Lower lobe of right lung (tissue), 2 donors: ENCODE measurements at regions not wholly inside any gene's neighbourhood (a gene's known extent, or its start where the extent isn't known, plus 50 kb on each side); places are given as distances from the start of the nearest gene placed in this dataset.

Source experiments
- ATAC-seq, 2 donors: fragments of 200-7000 bp; cut with Tn5 transposase; one replicate each; pipeline ENCODE4 v1.9.1; 2020 to 2022; ENCODE audit warnings: mild to moderate bottlenecking in 2 of 2, moderate library complexity in 2 of 2
- DNase-seq: peaks from one replicate; pipeline ENCODE4 v3.0.0-alpha.2; 2020
- H3K27ac ChIP-seq: fragments of 200-600 bp; one replicate; pipeline ENCODE4 v1.8.0; 2022
- H3K27me3 ChIP-seq: fragments of 200-600 bp; one replicate; pipeline ENCODE4 v1.8.0; 2022; ENCODE audit warnings: low read depth
- H3K36me3 ChIP-seq: fragments of 200-600 bp; one replicate; pipeline ENCODE4 v1.8.0; 2022; ENCODE audit warnings: mild to moderate bottlenecking
- H3K4me1 ChIP-seq: fragments of 200-600 bp; one replicate; pipeline ENCODE4 v1.8.0; 2022
- H3K4me3 ChIP-seq: fragments of 200-600 bp; one replicate; pipeline ENCODE4 v1.8.0; 2022; ENCODE audit warnings: mild to moderate bottlenecking
- H3K9me3 ChIP-seq: fragments of 200-600 bp; one replicate; pipeline ENCODE4 v1.8.0; 2022
- intact Hi-C: fragments of 100-400 bp; cut with DNase I; formaldehyde crosslinking; loops from one replicate; pipeline ENCODE4 v1.11.0; 2022
- TF ChIP-seq, protein P1 (sequence below): fragments of 200-600 bp; IDR thresholded peaks from one replicate; pipeline ENCODE4 v1.8.0; 2022; ENCODE audit warnings: antibody characterized with exemption, mild to moderate bottlenecking
- donor health status: DM: no; HTN: yes; CAD: no; lungs with severe emphysema.

DNA sequence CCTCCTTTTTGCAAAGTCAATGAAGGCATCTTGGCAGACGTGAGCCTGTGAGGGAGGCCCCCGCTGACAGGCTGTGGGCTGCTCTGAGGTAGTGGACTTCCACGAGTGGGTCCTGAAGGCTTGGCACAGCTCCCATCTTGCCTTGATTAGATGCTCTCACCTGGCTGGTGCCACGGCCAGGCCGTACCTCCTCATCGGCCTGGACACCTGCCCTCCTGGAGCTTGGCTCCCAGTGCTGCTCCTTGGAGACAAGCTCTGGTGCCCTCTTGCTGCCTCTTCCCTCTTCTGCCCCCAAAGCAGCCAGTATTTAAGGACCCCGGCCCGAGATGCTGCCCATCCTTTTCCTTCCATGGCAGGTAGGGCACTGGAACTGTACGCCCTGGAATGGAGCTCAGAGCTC lies 93.5 kb downstream of the ERMARD start:
- H3K27ac ChIP-seq: no peak overlapping the region
- TF ChIP-seq, protein P1, sequence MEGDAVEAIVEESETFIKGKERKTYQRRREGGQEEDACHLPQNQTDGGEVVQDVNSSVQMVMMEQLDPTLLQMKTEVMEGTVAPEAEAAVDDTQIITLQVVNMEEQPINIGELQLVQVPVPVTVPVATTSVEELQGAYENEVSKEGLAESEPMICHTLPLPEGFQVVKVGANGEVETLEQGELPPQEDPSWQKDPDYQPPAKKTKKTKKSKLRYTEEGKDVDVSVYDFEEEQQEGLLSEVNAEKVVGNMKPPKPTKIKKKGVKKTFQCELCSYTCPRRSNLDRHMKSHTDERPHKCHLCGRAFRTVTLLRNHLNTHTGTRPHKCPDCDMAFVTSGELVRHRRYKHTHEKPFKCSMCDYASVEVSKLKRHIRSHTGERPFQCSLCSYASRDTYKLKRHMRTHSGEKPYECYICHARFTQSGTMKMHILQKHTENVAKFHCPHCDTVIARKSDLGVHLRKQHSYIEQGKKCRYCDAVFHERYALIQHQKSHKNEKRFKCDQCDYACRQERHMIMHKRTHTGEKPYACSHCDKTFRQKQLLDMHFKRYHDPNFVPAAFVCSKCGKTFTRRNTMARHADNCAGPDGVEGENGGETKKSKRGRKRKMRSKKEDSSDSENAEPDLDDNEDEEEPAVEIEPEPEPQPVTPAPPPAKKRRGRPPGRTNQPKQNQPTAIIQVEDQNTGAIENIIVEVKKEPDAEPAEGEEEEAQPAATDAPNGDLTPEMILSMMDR: no peak
- ATAC-seq (no peak), DNase-seq (no peak)
- H3K27me3 ChIP-seq: no peaks in the 10 kb centered on the region
- H3K4me3 ChIP-seq: no peak overlapping the region
- no peaks in the 10 kb centered on the region for H3K36me3 ChIP-seq
- no peaks in the 10 kb centered on the region for H3K4me1 ChIP-seq
- no peaks in the 10 kb centered on the region for H3K9me3 ChIP-seq
- intact Hi-C loops: no loop called here

DNA sequence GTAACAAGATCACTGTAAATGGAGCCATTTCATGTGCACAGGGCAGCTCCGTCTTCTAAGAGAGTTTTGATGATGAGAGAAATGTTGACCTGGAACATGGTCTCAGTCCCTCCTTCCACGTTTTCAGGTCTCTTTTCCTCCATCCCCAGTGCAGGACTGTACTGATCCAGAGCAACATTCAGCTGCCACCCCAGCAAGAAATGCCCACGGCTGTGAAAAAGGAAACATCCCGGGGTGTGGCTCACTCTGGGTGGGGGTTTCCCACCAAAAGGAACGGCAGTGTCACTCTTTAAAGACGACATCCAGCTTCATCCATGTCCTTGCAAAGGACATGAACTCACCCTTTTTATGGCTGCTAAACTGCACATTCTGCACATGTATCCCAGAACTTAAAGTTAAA lies 92.6 kb downstream of the ERMARD start:
- Histone ChIP-seq H3K9me3 (no peaks in the 10 kb centered on the region), H3K27me3 (no peaks in the 10 kb centered on the region), H3K4me1 (no peaks in the 10 kb centered on the region), H3K36me3 (no peaks in the 10 kb centered on the region), H3K4me3 (no peak overlapping the region), H3K27ac (no peak overlapping the region)
- TF ChIP-seq, protein P1: no peak
- DNase-seq (no peak), ATAC-seq (no peak)
- intact Hi-C loops: no loop called here

DNA sequence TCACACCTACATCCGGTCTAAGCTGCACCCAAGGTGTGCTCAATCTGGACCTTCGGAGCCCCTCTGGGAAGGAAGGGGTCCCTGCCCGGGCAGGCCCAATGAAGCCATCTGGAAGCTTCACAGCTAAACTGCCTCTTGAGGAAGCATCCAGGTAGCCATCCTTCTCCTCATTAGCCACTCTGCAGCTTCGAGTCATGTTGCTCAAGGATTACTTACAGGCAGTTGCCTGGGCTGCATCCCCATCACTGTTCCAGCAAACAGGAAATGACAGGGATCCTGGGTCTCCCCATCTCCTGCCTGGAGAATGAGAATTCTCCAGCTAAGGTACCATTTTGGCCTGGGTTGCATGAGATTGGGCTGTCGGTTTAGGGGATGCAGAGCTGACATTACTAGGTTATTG lies 91.7 kb downstream of the ERMARD start:
- no peaks in the 10 kb centered on the region for H3K9me3 ChIP-seq
- no peak overlapping the region for H3K4me3 ChIP-seq
- DNase-seq: no peak
- no peaks in the 10 kb centered on the region for H3K4me1 ChIP-seq
- intact Hi-C loops: no loop called here
- H3K36me3 ChIP-seq: no peaks in the 10 kb centered on the region
- ATAC-seq: no peak
- H3K27ac ChIP-seq: no peak overlapping the region
- TF ChIP-seq, protein P1: no peak
- H3K27me3 ChIP-seq: no peaks in the 10 kb centered on the region

DNA sequence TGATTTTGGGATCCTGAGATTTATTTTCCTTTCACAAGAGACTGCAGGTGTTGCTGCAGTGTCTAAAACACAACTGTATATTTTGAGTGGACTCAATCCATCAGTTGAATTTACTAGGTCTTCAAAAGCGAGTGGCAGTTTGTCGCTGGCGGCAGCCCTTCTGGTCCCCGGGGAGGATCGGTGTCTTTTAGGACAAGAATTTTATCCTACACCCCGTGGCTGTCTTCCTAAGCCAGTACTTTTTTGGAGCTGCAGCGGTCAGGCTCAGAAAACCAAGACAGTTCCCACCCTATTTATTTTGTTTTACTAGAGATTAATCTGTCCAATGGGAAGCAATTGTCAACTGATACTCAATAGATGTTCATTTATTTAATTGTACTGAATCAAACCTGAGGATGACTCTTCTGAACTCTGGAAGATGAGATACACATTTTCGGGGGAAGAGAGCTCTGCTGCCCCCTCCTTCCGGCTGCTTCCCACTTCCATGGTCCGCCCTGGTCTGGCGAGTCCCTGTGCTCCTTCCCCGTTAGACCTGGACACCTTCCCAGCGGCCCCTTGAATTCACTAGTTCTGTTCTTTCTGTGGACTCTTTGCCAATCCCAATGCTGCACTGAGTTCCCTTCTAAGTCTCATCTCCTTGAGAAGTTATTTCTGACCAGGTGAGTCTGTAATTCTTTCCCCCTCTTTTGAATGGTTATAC lies 90.6 kb downstream of the ERMARD start:
- intact Hi-C loops: no loop called here
- H3K9me3 ChIP-seq: no peaks in the 10 kb centered on the region
- TF ChIP-seq, protein P1: no peak
- H3K4me1 ChIP-seq: no peaks in the 10 kb centered on the region
- no peak overlapping the region for H3K4me3 ChIP-seq
- no peaks in the 10 kb centered on the region for H3K36me3 ChIP-seq
- H3K27ac ChIP-seq: no peak overlapping the region
- ATAC-seq (no peak), DNase-seq (no peak)
- no peaks in the 10 kb centered on the region for H3K27me3 ChIP-seq

DNA sequence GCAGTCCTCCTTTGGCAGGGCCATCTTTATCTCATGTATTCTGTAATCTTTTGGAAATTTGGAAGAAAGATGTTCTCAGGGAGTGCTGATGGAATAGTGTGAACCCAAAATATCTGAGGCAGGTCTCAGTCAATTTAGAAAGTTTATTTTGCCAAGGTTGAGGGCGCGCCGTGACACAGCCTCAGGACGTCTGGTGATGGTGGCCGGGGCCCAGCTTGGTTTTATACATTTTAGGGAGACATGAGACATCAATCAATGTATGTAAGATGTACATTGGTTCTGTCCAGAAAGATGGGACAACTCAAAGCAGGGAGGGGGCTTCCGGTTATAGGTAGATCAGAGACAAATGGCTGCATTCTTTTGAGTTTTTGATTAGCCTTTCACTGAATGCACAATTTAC lies 89.8 kb downstream of the ERMARD start:
- H3K9me3 ChIP-seq: no peaks in the 10 kb centered on the region
- TF ChIP-seq, protein P1: no peak
- no peak for DNase-seq
- H3K27ac ChIP-seq: no peak overlapping the region
- H3K4me1 ChIP-seq: no peaks in the 10 kb centered on the region
- intact Hi-C loops: no loop called here
- no peaks in the 10 kb centered on the region for H3K27me3 ChIP-seq
- H3K36me3 ChIP-seq: no peaks in the 10 kb centered on the region
- H3K4me3 ChIP-seq: no peak overlapping the region
- ATAC-seq: no peak
